K562 (cell line): ENCODE measurements at regions not wholly inside any gene's neighbourhood (a gene's known extent, or its start where the extent isn't known, plus 50 kb on each side); places are given as distances from the start of the nearest gene placed in this dataset.

Experiments
- ATAC-seq: fragments of 200-7000 bp; cut with Tn5 transposase; 3 replicates; pipeline ENCODE4 v1.9.1; 2020; ENCODE audit warnings: moderate library complexity
- BruUV-seq: library from RNA; stranded (reverse); fragments of 400-500 nt; replicated peaks from 2 replicates; lab custom pipeline; 2021; lab: Mats Ljungman, UMichigan
- CTCF ChIA-PET: fragments of 300-600 bp; formaldehyde crosslinking; extraction: SDS; loops from one replicate; lab custom pipeline; 2021; ENCODE audit warnings: low intra/inter-chr PET ratio; lab: Yijun Ruan, JAX
- POLR2A ChIA-PET: fragments of 300-600, 350-650 bp; sonication (Branson Sonifier 250); formaldehyde crosslinking; extraction: SDS; loops from one replicate; lab custom pipeline; 2021; ENCODE audit warnings: antibody characterized with exemption, inconsistent platforms; lab: Yijun Ruan, JAX
- DNase-seq, 4 experiments: peaks; one replicate each; pipeline versions ENCODE4 v3.0.0 to v3.0.0-alpha.2; 2011 to 2018; ENCODE audit warnings: low spot score in 3 of 4, mixed read lengths in 3 of 4; ENCODE audit errors: extremely low read depth in 1 of 4
- FAIRE-seq: peaks from 2 replicates; lab custom pipeline; 2011; peaks lifted over from hg19 to GRCh38; lab: Jason Lieb, UNC
- H2AFZ ChIP-seq: 2 replicates; pipeline ENCODE4 v1.6.0; 2011; ENCODE audit warnings: low read depth, low read length, control low read depth, inconsistent platforms
- H3K27ac ChIP-seq: fragments of 200-600 bp; 3 replicates; pipeline ENCODE4 v1.8.0; 2011; ENCODE audit warnings: low read depth, mild to moderate bottlenecking, control low read depth, inconsistent platforms, low read length, moderate library complexity, mixed read lengths; ENCODE audit errors: extremely low read depth
- H3K27me3 ChIP-seq, 2 experiments: fragments of 300-600 bp in 1 of 2; 2 replicates in 1 of 2; 3 replicates in 1 of 2; pipeline versions ENCODE4 v1.6.0 to v1.8.0; 2011; ENCODE audit warnings: inconsistent platforms in 2 of 2, low read length in 2 of 2, mild to moderate bottlenecking in 1 of 2, mixed read lengths in 1 of 2, moderate library complexity in 1 of 2; ENCODE audit not compliant: control insufficient read depth in 2 of 2, insufficient read depth in 2 of 2
- H3K36me3 ChIP-seq: fragments of 300-600 bp; 3 replicates; pipeline ENCODE4 v1.8.0; 2011; ENCODE audit warnings: mild to moderate bottlenecking, low read length, inconsistent platforms; ENCODE audit not compliant: control insufficient read depth, insufficient read depth
- H3K4me1 ChIP-seq, 2 experiments: fragments of 200-600 bp in 1 of 2; replicated peaks in 1 of 2; 2 replicates in 1 of 2; 3 replicates in 1 of 2; pipeline versions ENCODE4 v1.5.1 to v1.8.0; 2011; ENCODE audit warnings: inconsistent platforms in 2 of 2, low read length in 2 of 2, mild to moderate bottlenecking in 1 of 2, mixed read lengths in 1 of 2, moderate library complexity in 1 of 2; ENCODE audit not compliant: control insufficient read depth in 2 of 2, insufficient read depth in 2 of 2
- H3K4me2 ChIP-seq: 2 replicates; pipeline ENCODE4 v1.6.1; 2011; ENCODE audit warnings: low read length, control low read depth, inconsistent platforms, mixed read lengths; ENCODE audit not compliant: insufficient read depth
- H3K4me3 ChIP-seq: fragments of 200-600 bp; sonication (generic), shearing (Covaris generic); 2 replicates; pipeline ENCODE4 v1.5.1; 2016; ENCODE audit warnings: control low read depth, inconsistent platforms
- H3K79me2 ChIP-seq: fragments of 200-600 bp; 3 replicates; pipeline ENCODE4 v1.8.0; 2011; ENCODE audit warnings: low read length, inconsistent platforms; ENCODE audit not compliant: control insufficient read depth, insufficient read depth
- H3K9ac ChIP-seq, 2 experiments: 2 replicates each; pipeline versions ENCODE4 v1.6.0 to v1.6.1; 2011; ENCODE audit warnings: low read depth in 2 of 2, low read length in 2 of 2, control low read depth in 1 of 2, inconsistent platforms in 1 of 2, mild to moderate bottlenecking in 1 of 2, mixed read lengths in 1 of 2; ENCODE audit not compliant: insufficient read depth in 1 of 2
- H3K9me1 ChIP-seq: one replicate; pipeline ENCODE4 v1.6.0; 2011; ENCODE audit warnings: inconsistent platforms, mild to moderate bottlenecking, low read length, moderate library complexity; ENCODE audit not compliant: control insufficient read depth, insufficient read depth
- H3K9me3 ChIP-seq: replicated peaks from 2 replicates; pipeline ENCODE4 v1.5.1; 2011; ENCODE audit warnings: low read depth, low read length, inconsistent platforms; ENCODE audit not compliant: control insufficient read depth, insufficient read depth
- H4K20me1 ChIP-seq: replicated peaks from 2 replicates; pipeline ENCODE4 v1.6.1; 2011; ENCODE audit warnings: low read length, inconsistent platforms, mixed read lengths; ENCODE audit not compliant: control insufficient read depth, insufficient read depth
- CHD2 ChIP-seq: IDR thresholded peaks from 2 replicates; pipeline ENCODE4 v1.6.1; 2011; ENCODE audit warnings: low read depth, low read length
- NFRKB ChIP-seq: fragments of 450-650 bp; IDR thresholded peaks from 2 replicates; pipeline ENCODE4 v1.6.1; 2016; ENCODE audit warnings: low read depth
- TEAD1 ChIP-seq, 2 experiments: fragments of 450-650 bp in 1 of 2; sonication (generic) in 1 of 2; formaldehyde crosslinking; IDR thresholded peaks; 2 replicates each; pipeline versions ENCODE4 v1.4.0 to v1.8.0; 2020 to 2022; ENCODE audit warnings: mild to moderate bottlenecking in 2 of 2, missing genetic modification reagents in 1 of 2
- ZNF140 ChIP-seq: fragments of 250-450 bp; sonication (Bioruptor Pico); IDR thresholded peaks from 2 replicates; pipeline ENCODE4 v1.8.0; 2021; ENCODE audit warnings: moderate library complexity, mild to moderate bottlenecking, inconsistent platforms
- ZNF696 ChIP-seq: fragments of 250-450 bp; sonication (Bioruptor Pico); conservative IDR thresholded peaks from 2 replicates; pipeline ENCODE4 v1.4.0; 2020; ENCODE audit warnings: mild to moderate bottlenecking, moderate library complexity
- WGBS: fragments of 100-300 bp; shearing (Covaris generic); methylation state at CpG from one replicate; pipeline ENCODE4 v1.1.6; 2016; ENCODE audit warnings: low coverage, mixed read lengths; ENCODE audit not compliant: insufficient coverage; ENCODE audit errors: missing lambda C conversion rate; 5-methylcytosine and 5-hydroxymethylcytosine counted together
- in situ Hi-C: fragments of 300-500 bp; cut with MboI; formaldehyde crosslinking; loops from 4 replicates; pipeline ENCODE4 v1.15.0; 2018; ENCODE audit warnings: inconsistent platforms, mixed read lengths
- intact Hi-C: fragments of 100-400 bp; cut with micrococcal nuclease; formaldehyde crosslinking; loops from 2 replicates; pipeline ENCODE4 v1.14.2; 2022
- TF ChIP-seq, protein P1 (sequence below): IDR thresholded peaks from 3 replicates; pipeline ENCODE4 v1.6.1; 2011; ENCODE audit warnings: borderline replicate concordance, mild to moderate bottlenecking; ENCODE audit not compliant: insufficient read length, insufficient read depth

DNA sequence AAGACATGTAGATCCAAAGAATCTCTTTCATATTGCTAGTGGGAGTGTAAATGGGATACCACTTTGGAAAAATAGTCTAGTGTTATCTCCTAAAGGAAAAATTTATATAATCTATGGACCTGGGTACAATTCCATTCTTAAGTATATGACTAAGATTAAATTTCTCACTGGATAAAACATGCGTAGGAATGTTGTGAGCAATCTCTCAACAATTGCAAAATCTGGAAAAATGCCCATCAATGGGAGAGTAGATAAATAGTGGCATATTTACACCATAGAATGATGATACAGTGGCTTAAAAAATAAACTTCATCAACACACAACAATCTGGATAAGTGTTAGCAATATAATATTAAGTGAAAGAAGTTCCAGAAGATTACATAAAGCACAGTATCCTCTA, 469.5 kb downstream of the MAN2A1 start:
- no TSS peak for BruUV-seq
- FAIRE-seq (no peak), ATAC-seq (no peak), DNase-seq (no peak)
- TF ChIP-seq NFRKB (no peak), TEAD1 (CRISPR knock-in tag; IDR thresholded peaks at IDR 0.05) (no peak), ZNF696 (CRISPR knock-in tag) (no peak)
- TF ChIP-seq, protein P1, sequence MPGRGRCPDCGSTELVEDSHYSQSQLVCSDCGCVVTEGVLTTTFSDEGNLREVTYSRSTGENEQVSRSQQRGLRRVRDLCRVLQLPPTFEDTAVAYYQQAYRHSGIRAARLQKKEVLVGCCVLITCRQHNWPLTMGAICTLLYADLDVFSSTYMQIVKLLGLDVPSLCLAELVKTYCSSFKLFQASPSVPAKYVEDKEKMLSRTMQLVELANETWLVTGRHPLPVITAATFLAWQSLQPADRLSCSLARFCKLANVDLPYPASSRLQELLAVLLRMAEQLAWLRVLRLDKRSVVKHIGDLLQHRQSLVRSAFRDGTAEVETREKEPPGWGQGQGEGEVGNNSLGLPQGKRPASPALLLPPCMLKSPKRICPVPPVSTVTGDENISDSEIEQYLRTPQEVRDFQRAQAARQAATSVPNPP: no peak
- no peak overlapping the region for H2AFZ ChIP-seq
- H3K9me3 ChIP-seq: no peaks in the 10 kb centered on the region
- no peak overlapping the region for H3K9ac ChIP-seq
- CTCF ChIA-PET: no interaction called here
- no peaks in the 10 kb centered on the region for H3K27me3 ChIP-seq
- 0% methylated on average over 1 of the region's 1 CpG for WGBS
- no peak overlapping the region for H3K4me2 ChIP-seq
- no peaks in the 10 kb centered on the region for H3K79me2 ChIP-seq
- no peaks in the 10 kb centered on the region for H3K36me3 ChIP-seq
- no peaks in the 10 kb centered on the region for H3K4me1 ChIP-seq
- no peaks in the 10 kb centered on the region for H3K9me1 ChIP-seq
- in situ Hi-C loops (no loop called here), intact Hi-C loops (no loop called here)
- no peak overlapping the region for H3K4me3 ChIP-seq
- no peaks in the 10 kb centered on the region for H4K20me1 ChIP-seq
- no peak overlapping the region for H3K27ac ChIP-seq
- POLR2A ChIA-PET: no interaction called here

DNA sequence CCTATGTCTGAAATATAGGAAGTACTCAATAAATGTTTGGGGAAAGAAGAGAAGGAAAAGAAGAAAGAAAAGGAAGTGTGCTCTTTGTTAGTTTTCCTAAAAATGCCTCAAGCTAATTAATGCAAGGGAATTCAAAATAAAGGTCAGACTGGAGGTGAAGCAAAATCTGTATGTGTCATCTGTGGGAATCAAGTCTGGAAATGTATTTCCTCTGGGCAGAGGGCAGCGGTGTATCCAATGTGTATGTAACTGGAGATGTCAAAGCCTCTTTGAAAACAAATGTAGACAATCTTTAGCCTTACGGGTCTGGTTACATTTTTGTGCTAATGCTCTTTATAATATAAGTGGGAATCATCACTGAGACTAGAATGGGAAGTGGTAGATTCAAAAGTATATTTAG, 471.4 kb downstream of the MAN2A1 start:
- Histone ChIP-seq H3K27me3 (no peaks in the 10 kb centered on the region), H3K4me3 (no peak overlapping the region), H3K4me2 (no peak overlapping the region), H3K79me2 (no peaks in the 10 kb centered on the region), H3K9ac (no peak overlapping the region), H3K27ac (no peak overlapping the region), H3K9me1 (no peaks in the 10 kb centered on the region)
- intact Hi-C loops: no loop called here
- in situ Hi-C loops: no loop called here
- POLR2A ChIA-PET: no interaction called here
- CTCF ChIA-PET: no interaction called here
- 2% methylated on average over 2 of the region's 2 CpGs for WGBS
- DNase-seq: no peak
- ATAC-seq: no peak
- no peak for FAIRE-seq
- TF ChIP-seq CHD2: no peak
- TF ChIP-seq ZNF140: no peak
- TF ChIP-seq, all 486 proteins: peak for 0
- no peaks in the 10 kb centered on the region for H3K36me3 ChIP-seq
- no peaks in the 10 kb centered on the region for H4K20me1 ChIP-seq
- no peaks in the 10 kb centered on the region for H3K4me1 ChIP-seq
- no TSS peak for BruUV-seq
- no peaks in the 10 kb centered on the region for H3K9me3 ChIP-seq
- H2AFZ ChIP-seq: no peak overlapping the region
